K562 (cell line): ENCODE measurements at regions not wholly inside any gene's neighbourhood (a gene's known extent, or its start where the extent isn't known, plus 50 kb on each side); places are given as distances from the start of the nearest gene placed in this dataset.

ENCODE experiments used
- ATAC-seq: fragments of 200-7000 bp; cut with Tn5 transposase; 3 replicates; pipeline ENCODE4 v1.9.1; 2020; ENCODE audit warnings: moderate library complexity
- BruUV-seq: library from RNA; stranded (reverse); fragments of 400-500 nt; replicated peaks from 2 replicates; lab custom pipeline; 2021; lab: Mats Ljungman, UMichigan
- CTCF ChIA-PET: fragments of 300-600 bp; formaldehyde crosslinking; extraction: SDS; loops from one replicate; lab custom pipeline; 2021; ENCODE audit warnings: low intra/inter-chr PET ratio; lab: Yijun Ruan, JAX
- POLR2A ChIA-PET: fragments of 300-600, 350-650 bp; sonication (Branson Sonifier 250); formaldehyde crosslinking; extraction: SDS; loops from one replicate; lab custom pipeline; 2021; ENCODE audit warnings: antibody characterized with exemption, inconsistent platforms; lab: Yijun Ruan, JAX
- DNase-seq, 4 experiments: peaks; one replicate each; pipeline versions ENCODE4 v3.0.0 to v3.0.0-alpha.2; 2011 to 2018; ENCODE audit warnings: low spot score in 3 of 4, mixed read lengths in 3 of 4; ENCODE audit errors: extremely low read depth in 1 of 4
- FAIRE-seq: peaks from 2 replicates; lab custom pipeline; 2011; peaks lifted over from hg19 to GRCh38; lab: Jason Lieb, UNC
- H2AFZ ChIP-seq: 2 replicates; pipeline ENCODE4 v1.6.0; 2011; ENCODE audit warnings: low read depth, low read length, control low read depth, inconsistent platforms
- H3K27ac ChIP-seq: fragments of 200-600 bp; 3 replicates; pipeline ENCODE4 v1.8.0; 2011; ENCODE audit warnings: low read depth, mild to moderate bottlenecking, control low read depth, inconsistent platforms, low read length, moderate library complexity, mixed read lengths; ENCODE audit errors: extremely low read depth
- H3K27me3 ChIP-seq, 2 experiments: fragments of 300-600 bp in 1 of 2; 2 replicates in 1 of 2; 3 replicates in 1 of 2; pipeline versions ENCODE4 v1.6.0 to v1.8.0; 2011; ENCODE audit warnings: inconsistent platforms in 2 of 2, low read length in 2 of 2, mild to moderate bottlenecking in 1 of 2, mixed read lengths in 1 of 2, moderate library complexity in 1 of 2; ENCODE audit not compliant: control insufficient read depth in 2 of 2, insufficient read depth in 2 of 2
- H3K36me3 ChIP-seq: fragments of 300-600 bp; 3 replicates; pipeline ENCODE4 v1.8.0; 2011; ENCODE audit warnings: mild to moderate bottlenecking, low read length, inconsistent platforms; ENCODE audit not compliant: control insufficient read depth, insufficient read depth
- H3K4me1 ChIP-seq, 2 experiments: fragments of 200-600 bp in 1 of 2; replicated peaks in 1 of 2; 2 replicates in 1 of 2; 3 replicates in 1 of 2; pipeline versions ENCODE4 v1.5.1 to v1.8.0; 2011; ENCODE audit warnings: inconsistent platforms in 2 of 2, low read length in 2 of 2, mild to moderate bottlenecking in 1 of 2, mixed read lengths in 1 of 2, moderate library complexity in 1 of 2; ENCODE audit not compliant: control insufficient read depth in 2 of 2, insufficient read depth in 2 of 2
- H3K4me2 ChIP-seq: 2 replicates; pipeline ENCODE4 v1.6.1; 2011; ENCODE audit warnings: low read length, control low read depth, inconsistent platforms, mixed read lengths; ENCODE audit not compliant: insufficient read depth
- H3K4me3 ChIP-seq: fragments of 200-600 bp; sonication (generic), shearing (Covaris generic); 2 replicates; pipeline ENCODE4 v1.5.1; 2016; ENCODE audit warnings: control low read depth, inconsistent platforms
- H3K79me2 ChIP-seq: fragments of 200-600 bp; 3 replicates; pipeline ENCODE4 v1.8.0; 2011; ENCODE audit warnings: low read length, inconsistent platforms; ENCODE audit not compliant: control insufficient read depth, insufficient read depth
- H3K9ac ChIP-seq, 2 experiments: 2 replicates each; pipeline versions ENCODE4 v1.6.0 to v1.6.1; 2011; ENCODE audit warnings: low read depth in 2 of 2, low read length in 2 of 2, control low read depth in 1 of 2, inconsistent platforms in 1 of 2, mild to moderate bottlenecking in 1 of 2, mixed read lengths in 1 of 2; ENCODE audit not compliant: insufficient read depth in 1 of 2
- H3K9me1 ChIP-seq: one replicate; pipeline ENCODE4 v1.6.0; 2011; ENCODE audit warnings: inconsistent platforms, mild to moderate bottlenecking, low read length, moderate library complexity; ENCODE audit not compliant: control insufficient read depth, insufficient read depth
- H3K9me3 ChIP-seq: replicated peaks from 2 replicates; pipeline ENCODE4 v1.5.1; 2011; ENCODE audit warnings: low read depth, low read length, inconsistent platforms; ENCODE audit not compliant: control insufficient read depth, insufficient read depth
- H4K20me1 ChIP-seq: replicated peaks from 2 replicates; pipeline ENCODE4 v1.6.1; 2011; ENCODE audit warnings: low read length, inconsistent platforms, mixed read lengths; ENCODE audit not compliant: control insufficient read depth, insufficient read depth
- CEBPB ChIP-seq: fragments of 450-650 bp; IDR thresholded peaks from 2 replicates; pipeline ENCODE4 v1.6.1; 2016; ENCODE audit warnings: missing genetic modification characterization, missing compliant biosample characterization
- FOXJ2 ChIP-seq: fragments of 200-800 bp; sonication (Bioruptor generic); IDR thresholded peaks from 2 replicates; pipeline ENCODE4 v1.6.1; 2016; ENCODE audit warnings: missing genetic modification characterization, missing compliant biosample characterization
- IRF2 ChIP-seq: sonication (generic); formaldehyde crosslinking; IDR thresholded peaks from 2 replicates; pipeline ENCODE4 v1.8.1; 2022; ENCODE audit warnings: mild to moderate bottlenecking, missing genetic modification reagents
- MED1 ChIP-seq: sonication (generic); formaldehyde crosslinking; IDR thresholded peaks from 2 replicates; pipeline ENCODE4 v1.8.1; 2023; ENCODE audit warnings: missing genetic modification reagents, borderline replicate concordance
- NFRKB ChIP-seq: fragments of 450-650 bp; IDR thresholded peaks from 2 replicates; pipeline ENCODE4 v1.6.1; 2016; ENCODE audit warnings: low read depth
- PBX2 ChIP-seq, 2 experiments: IDR thresholded peaks in 1 of 2; conservative IDR thresholded peaks in 1 of 2; 2 replicates each; pipeline ENCODE4 v1.6.1; 2016; ENCODE audit warnings: low read depth in 2 of 2, mild to moderate bottlenecking in 1 of 2, missing compliant biosample characterization in 1 of 2, missing genetic modification characterization in 1 of 2, moderate library complexity in 1 of 2
- ZBTB40 ChIP-seq, 2 experiments: fragments of 450-650 bp in 1 of 2; sonication (generic) in 1 of 2; formaldehyde crosslinking in 1 of 2; IDR thresholded peaks; 2 replicates each; pipeline versions ENCODE4 v1.7.1 to v1.9.0; 2016 to 2022; ENCODE audit warnings: inconsistent platforms in 1 of 2, mild to moderate bottlenecking in 1 of 2, missing genetic modification reagents in 1 of 2
- ZNF175 ChIP-seq: fragments of 200-800 bp; sonication (Bioruptor generic); IDR thresholded peaks from 2 replicates; pipeline ENCODE4 v1.6.1; 2016; ENCODE audit warnings: low read depth, mild to moderate bottlenecking, missing genetic modification characterization, missing compliant biosample characterization
- ZNF384 ChIP-seq: IDR thresholded peaks from 2 replicates; pipeline ENCODE4 v1.6.1; 2012; ENCODE audit warnings: low read depth, low read length, improper control_type of control experiment
- WGBS: fragments of 100-300 bp; shearing (Covaris generic); methylation state at CpG from one replicate; pipeline ENCODE4 v1.1.6; 2016; ENCODE audit warnings: low coverage, mixed read lengths; ENCODE audit not compliant: insufficient coverage; ENCODE audit errors: missing lambda C conversion rate; 5-methylcytosine and 5-hydroxymethylcytosine counted together
- in situ Hi-C: fragments of 300-500 bp; cut with MboI; formaldehyde crosslinking; loops from 4 replicates; pipeline ENCODE4 v1.15.0; 2018; ENCODE audit warnings: inconsistent platforms, mixed read lengths
- intact Hi-C: fragments of 100-400 bp; cut with micrococcal nuclease; formaldehyde crosslinking; loops from 2 replicates; pipeline ENCODE4 v1.14.2; 2022

GRCh38 chr3:155024006-155024638, 56.0 kb upstream of the MME start:
- H3K4me3 ChIP-seq, result no peak overlapping the region
- 0 out of 2 replicates have a peak overlapping the region, but pooled peaks have one; percentile 12 for H2AFZ ChIP-seq
- no peak overlapping the region for H3K27ac ChIP-seq
- H3K9me3 ChIP-seq, result no peaks in the 10 kb centered on the region
- in situ Hi-C loops, result no loop called here
- BruUV-seq, result no TSS peak
- H3K36me3 ChIP-seq, result no peaks in the 10 kb centered on the region
- H3K9me1 ChIP-seq, result no peaks in the 10 kb centered on the region
- no peaks in the 10 kb centered on the region for H3K79me2 ChIP-seq
- 39% methylated on average over 2 of the region's 2 CpGs for WGBS
- POLR2A ChIA-PET, result no interaction called here
- no peaks in the 10 kb centered on the region for H3K27me3 ChIP-seq
- DNase-seq (no peak), FAIRE-seq (no peak), ATAC-seq (peak; percentile 14; the same call in 1 of the 3 replicates)
- intact Hi-C loops, result no loop called here
- H3K4me1 ChIP-seq, result peaks cover 4 to 44% of the 10 kb centered on the region in 2 experiments; a peak in 4 of 5 replicates
- H4K20me1 ChIP-seq, result no peaks in the 10 kb centered on the region
- H3K4me2 ChIP-seq, result no peak overlapping the region; the same call in 1 of the 2 replicates
- no peak overlapping the region for H3K9ac ChIP-seq
- CTCF ChIA-PET, result no interaction called here
- no peak for TF ChIP-seq IRF2 (CRISPR knock-in tag)
- TF ChIP-seq ZNF175 (CRISPR knock-in tag), result 0 out of 2 replicates have a peak, but pooled peaks have one; percentile 38
- no peak for TF ChIP-seq MED1
- no peak for TF ChIP-seq NFRKB
- no peak for TF ChIP-seq CEBPB (tag)
- TF ChIP-seq PBX2 (CRISPR knock-in tag; IDR thresholded peaks at IDR 0.05; ENCODE audit: low read depth), result no peak
- TF ChIP-seq PBX2 (tag; conservative IDR thresholded peaks at IDR 0.05; ENCODE audit: low read depth), result peak; percentile 73
- peak; percentile 59 for TF ChIP-seq ZBTB40 (IDR thresholded peaks at IDR 0.05)
- no peak for TF ChIP-seq ZBTB40 (CRISPR knock-in tag; IDR thresholded peaks at IDR 0.05)
- 0 out of 2 replicates have a peak, but pooled peaks have one; percentile 19 for TF ChIP-seq ZNF384
- TF ChIP-seq FOXJ2 (tag), result no peak
